Glutamatergic neuron (in vitro differentiated cells): ENCODE measurements at regions not wholly inside any gene's neighbourhood (a gene's known extent, or its start where the extent isn't known, plus 50 kb on each side); places are given as distances from the start of the nearest gene placed in this dataset.
"Not testable (repeated sequence)": the region's sequence is repeated elsewhere in the genome, so short reads cannot be mapped to it uniquely, and the experiment has no call there.

ENCODE experiments used
- DNase-seq: peaks from one replicate; pipeline ENCODE4 v3.0.0; 2022
- H3K27ac Mint-ChIP-seq: one replicate; pipeline ENCODE4 v1.8.0; 2020; ENCODE audit warnings: mild to moderate bottlenecking, mixed read lengths, inconsistent platforms; ENCODE audit not compliant: unreplicated experiment
- H3K27me3 Mint-ChIP-seq: one replicate; pipeline ENCODE4 v1.8.0; 2020; ENCODE audit warnings: mild to moderate bottlenecking, moderate library complexity, mixed read lengths, inconsistent platforms; ENCODE audit not compliant: unreplicated experiment
- H3K36me3 Mint-ChIP-seq: one replicate; pipeline ENCODE4 v1.8.0; 2020; ENCODE audit warnings: mild to moderate bottlenecking, mixed read lengths, inconsistent platforms; ENCODE audit not compliant: unreplicated experiment
- H3K4me1 Mint-ChIP-seq: one replicate; pipeline ENCODE4 v1.8.0; 2020; ENCODE audit warnings: mild to moderate bottlenecking, low read depth, mixed read lengths, inconsistent platforms; ENCODE audit not compliant: unreplicated experiment
- H3K4me3 Mint-ChIP-seq: one replicate; pipeline ENCODE4 v1.8.0; 2020; ENCODE audit warnings: mild to moderate bottlenecking, mixed read lengths, inconsistent platforms; ENCODE audit not compliant: unreplicated experiment
- H3K9me3 Mint-ChIP-seq: one replicate; pipeline ENCODE4 v1.8.0; 2020; ENCODE audit warnings: mild to moderate bottlenecking, moderate library complexity, mixed read lengths, inconsistent platforms; ENCODE audit not compliant: unreplicated experiment
- CTCF ChIP-seq: fragments of 200-600 bp; sonication (generic); IDR thresholded peaks from one replicate; pipeline ENCODE4 v1.5.0; 2021; ENCODE audit not compliant: partially characterized antibody, unreplicated experiment

- Mint-ChIP-seq H3K27ac (no peak overlapping the region), H3K4me3 (no peak overlapping the region), H3K27me3 (no peaks in the 10 kb centered on the region), H3K36me3 (no peaks in the 10 kb centered on the region), H3K4me1 (no peaks in the 10 kb centered on the region), H3K9me3 (peaks cover 3% of the 10 kb centered on the region)
- no peak for TF ChIP-seq CTCF
- no peak for DNase-seq
These were observed 174.0 kb upstream of the MMADHC start for GRCh38 chr2:149761611-149762010.

GRCh38 chr2:149759382-149759781, 171.8 kb upstream of the MMADHC start:
- not testable (repeated sequence) for DNase-seq, H3K27me3 Mint-ChIP-seq, H3K4me1 Mint-ChIP-seq, H3K9me3 Mint-ChIP-seq, H3K27ac Mint-ChIP-seq, H3K36me3 Mint-ChIP-seq, H3K4me3 Mint-ChIP-seq

- H3K4me3 Mint-ChIP-seq, H3K36me3 Mint-ChIP-seq, H3K27me3 Mint-ChIP-seq: not testable (repeated sequence)
These were observed 167.1 kb upstream of the MMADHC start for GRCh38 chr2:149754722-149755121.

GRCh38 chr2:149747456-149747855, 159.9 kb upstream of the MMADHC start:
- Mint-ChIP-seq H3K4me1 (peaks cover 8% of the 10 kb centered on the region), H3K9me3 (no peaks in the 10 kb centered on the region), H3K4me3 (no peak overlapping the region), H3K27me3 (no peaks in the 10 kb centered on the region), H3K36me3 (no peaks in the 10 kb centered on the region), H3K27ac (no peak overlapping the region)
- no peak for DNase-seq
- TF ChIP-seq CTCF, result no peak

More at GRCh38 chr2:149754722-149755121, 167.1 kb upstream of the MMADHC start:
- H3K4me1 Mint-ChIP-seq, H3K9me3 Mint-ChIP-seq, DNase-seq, H3K27ac Mint-ChIP-seq: not testable (repeated sequence)

GRCh38 chr2:149745396-149746230, 158.0 kb upstream of the MMADHC start:
- DNase-seq, result no peak

More at GRCh38 chr2:149745396-149746230, 158.0 kb upstream of the MMADHC start:
- H3K27ac Mint-ChIP-seq, result no peak overlapping the region
- H3K36me3 Mint-ChIP-seq, result no peaks in the 10 kb centered on the region
- H3K4me3 Mint-ChIP-seq, result no peak overlapping the region
- H3K9me3 Mint-ChIP-seq, result no peaks in the 10 kb centered on the region
- H3K27me3 Mint-ChIP-seq, result no peaks in the 10 kb centered on the region
- peaks cover 8% of the 10 kb centered on the region for H3K4me1 Mint-ChIP-seq
- no peak for TF ChIP-seq CTCF
